ENCODE measurements at regions not wholly inside any gene's neighbourhood (a gene's known extent, or its start where the extent isn't known, plus 50 kb on each side); places are given as distances from the start of the nearest gene placed in this dataset.

DNA sequence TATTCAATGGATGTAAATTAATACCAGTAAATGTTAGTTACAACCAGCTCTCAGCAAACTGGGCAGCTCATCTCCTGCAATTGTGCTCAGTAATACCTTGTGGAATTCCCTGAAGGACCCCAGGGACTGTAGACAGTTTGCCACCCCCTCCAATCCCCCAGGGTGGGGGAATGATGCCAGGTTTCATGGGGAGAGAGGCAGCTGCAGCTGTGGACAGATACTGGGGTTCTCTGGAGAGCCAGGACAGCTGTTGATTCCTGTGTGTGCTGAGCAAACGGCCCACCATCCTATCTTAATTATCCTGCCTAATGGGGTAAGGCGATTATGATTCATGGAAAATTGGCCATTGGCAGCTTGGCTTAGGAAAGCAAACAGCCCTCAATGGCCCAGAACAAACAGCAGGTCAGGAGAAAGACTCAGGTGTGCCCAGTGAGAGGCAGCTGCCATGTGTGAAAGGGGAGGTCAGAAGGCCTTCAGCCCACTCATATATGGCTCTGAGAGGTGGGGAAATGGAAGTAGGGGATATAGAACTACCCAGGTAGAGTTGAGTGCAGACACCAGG, 148.9 kb upstream of the CTTNBP2NL start:
- H3K9me3 Mint-ChIP-seq, result no peaks in the 10 kb centered on the region; a peak in 1 of 5 replicates
- WGBS (ENCODE audit: extremely low coverage, insufficient read length, low lambda C conversion rate), result no CpG with 5 or more reads among the region's 2 CpGs

More for the DNA sequence above, 148.9 kb upstream of the CTTNBP2NL start:
- Histone ChIP-seq H2BK20ac (ENCODE audit: low read depth, low read length, poor library complexity, severe bottlenecking) (no peak overlapping the region), H3T11ph (ENCODE audit: low read length) (no peak overlapping the region), H4K20me1 (ENCODE audit: control insufficient read depth, insufficient read depth, insufficient read length) (no peaks in the 10 kb centered on the region), H3K27me3 (ENCODE audit: insufficient read depth, low read length) (no peaks in the 10 kb centered on the region), H2BK15ac (ENCODE audit: low read depth, low read length) (no peak overlapping the region), H3K27ac (ENCODE audit: insufficient read length, low read depth, low read length) (no peak overlapping the region), H3K14ac (ENCODE audit: insufficient read depth, low read length) (no peak overlapping the region), H2AFZ (ENCODE audit: low read length) (no peak overlapping the region), H3K23me2 (ENCODE audit: insufficient read length, low read depth, low read length, poor library complexity, severe bottlenecking) (no peaks in the 10 kb centered on the region), H2BK5ac (ENCODE audit: insufficient read length, low read length) (no peak overlapping the region), H2BK120ac (ENCODE audit: low read depth, low read length, poor library complexity, severe bottlenecking) (no peak overlapping the region), H3K4me2 (ENCODE audit: insufficient read depth, insufficient read length, low read length) (no peak overlapping the region), H4K91ac (ENCODE audit: insufficient read length, low read depth, low read length) (no peak overlapping the region), H3K9me3 (ENCODE audit: control insufficient read depth, low read depth, low read length) (no peaks in the 10 kb centered on the region), H3K56ac (ENCODE audit: insufficient read length, low read depth, low read length) (no peak overlapping the region), H3K18ac (ENCODE audit: insufficient read length, low read depth, low read length) (no peak overlapping the region), H3K79me1 (ENCODE audit: insufficient read depth, low read depth, low read length, poor library complexity, severe bottlenecking) (no peaks in the 10 kb centered on the region), H2AK5ac (ENCODE audit: insufficient read length, low read length) (no peak overlapping the region), H3K79me2 (ENCODE audit: insufficient read depth, low read length) (no peaks in the 10 kb centered on the region), H4K8ac (replicated peaks; ENCODE audit: insufficient read length, low read depth, low read length) (no peak overlapping the region), H3K4me1 (ENCODE audit: insufficient read depth, low read length) (no peaks in the 10 kb centered on the region), H2BK12ac (ENCODE audit: insufficient read length, low read depth, low read length) (no peak overlapping the region), H3K9ac (ENCODE audit: extremely low read depth, insufficient read length, low read length) (no peak overlapping the region), H3K23ac (ENCODE audit: insufficient read length, low read depth, low read length) (no peak overlapping the region), H3K4ac (ENCODE audit: low read depth, low read length) (no peak overlapping the region), H4K5ac (ENCODE audit: insufficient read length, low read depth, low read length) (no peak overlapping the region)
- H3K4me1 Mint-ChIP-seq, result peaks cover 6% of the 10 kb centered on the region in 2 experiments
- H3K27ac Mint-ChIP-seq, result no peak overlapping the region
- DNase-seq, result no peak
- peaks cover 3% of the 10 kb centered on the region for H3K27me3 Mint-ChIP-seq (ENCODE audit: low read depth)
- H3K4me3 Mint-ChIP-seq, result no peak overlapping the region
- H3K36me3 Mint-ChIP-seq (ENCODE audit: insufficient read depth in 1 of 3, low read depth in 3 of 3), result no peaks in the 10 kb centered on the region
- TF ChIP-seq, protein P1, sequence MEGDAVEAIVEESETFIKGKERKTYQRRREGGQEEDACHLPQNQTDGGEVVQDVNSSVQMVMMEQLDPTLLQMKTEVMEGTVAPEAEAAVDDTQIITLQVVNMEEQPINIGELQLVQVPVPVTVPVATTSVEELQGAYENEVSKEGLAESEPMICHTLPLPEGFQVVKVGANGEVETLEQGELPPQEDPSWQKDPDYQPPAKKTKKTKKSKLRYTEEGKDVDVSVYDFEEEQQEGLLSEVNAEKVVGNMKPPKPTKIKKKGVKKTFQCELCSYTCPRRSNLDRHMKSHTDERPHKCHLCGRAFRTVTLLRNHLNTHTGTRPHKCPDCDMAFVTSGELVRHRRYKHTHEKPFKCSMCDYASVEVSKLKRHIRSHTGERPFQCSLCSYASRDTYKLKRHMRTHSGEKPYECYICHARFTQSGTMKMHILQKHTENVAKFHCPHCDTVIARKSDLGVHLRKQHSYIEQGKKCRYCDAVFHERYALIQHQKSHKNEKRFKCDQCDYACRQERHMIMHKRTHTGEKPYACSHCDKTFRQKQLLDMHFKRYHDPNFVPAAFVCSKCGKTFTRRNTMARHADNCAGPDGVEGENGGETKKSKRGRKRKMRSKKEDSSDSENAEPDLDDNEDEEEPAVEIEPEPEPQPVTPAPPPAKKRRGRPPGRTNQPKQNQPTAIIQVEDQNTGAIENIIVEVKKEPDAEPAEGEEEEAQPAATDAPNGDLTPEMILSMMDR (conservative IDR thresholded peaks at IDR 0.05), result no peak

All from H9 (cell line).